Neural progenitor cell (in vitro differentiated cells): ENCODE measurements at regions not wholly inside any gene's neighbourhood (a gene's known extent, or its start where the extent isn't known, plus 50 kb on each side); places are given as distances from the start of the nearest gene placed in this dataset.

Experiments used
- DNase-seq: peaks from one replicate; pipeline ENCODE4 v3.0.0-alpha.2; 2016; ENCODE audit warnings: low spot score
- H2AFZ ChIP-seq: fragments of 200-600 bp; sonication (generic); replicated peaks from 2 replicates; pipeline ENCODE4 v1.6.1; 2016; ENCODE audit warnings: antibody characterized with exemption
- H3F3A ChIP-seq: fragments of 200-600 bp; sonication (generic); 2 replicates; pipeline ENCODE4 v1.6.1; 2016; ENCODE audit warnings: antibody characterized with exemption, low read depth
- H3K27ac ChIP-seq: fragments of 200-600 bp; sonication (generic); 2 replicates; pipeline ENCODE4 v1.5.1; 2016; ENCODE audit warnings: mild to moderate bottlenecking
- H3K27me3 ChIP-seq: fragments of 200-600 bp; sonication (generic); 2 replicates; pipeline ENCODE4 v1.6.1; 2016; ENCODE audit warnings: mild to moderate bottlenecking, moderate library complexity
- H3K36me3 ChIP-seq: fragments of 200-600 bp; sonication (generic); 2 replicates; pipeline ENCODE4 v1.5.1; 2016
- H3K4me1 ChIP-seq: fragments of 200-600 bp; sonication (generic); 2 replicates; pipeline ENCODE4 v1.6.1; 2016; ENCODE audit warnings: mixed run types
- H3K4me2 ChIP-seq: fragments of 200-600 bp; sonication (generic); 2 replicates; pipeline ENCODE4 v1.6.1; 2016
- H3K4me3 ChIP-seq: fragments of 200-600 bp; sonication (generic); 2 replicates; pipeline ENCODE4 v1.5.1; 2016
- H3K79me2 ChIP-seq: fragments of 200-600 bp; sonication (generic); 2 replicates; pipeline ENCODE4 v1.6.1; 2016; ENCODE audit warnings: low read depth
- H3K9ac ChIP-seq: fragments of 200-600 bp; sonication (generic); 2 replicates; pipeline ENCODE4 v1.6.1; 2016
- H3K9me3 ChIP-seq: fragments of 200-600 bp; sonication (generic); 2 replicates; pipeline ENCODE4 v1.5.1; 2016; ENCODE audit warnings: low read depth
- H4K20me1 ChIP-seq: fragments of 200-600 bp; sonication (generic); 2 replicates; pipeline ENCODE4 v1.6.1; 2016; ENCODE audit warnings: low read depth
- H3K27ac Mint-ChIP-seq: 3 replicates; pipeline ENCODE4 v1.8.0; 2021; ENCODE audit warnings: mixed read lengths
- H3K27me3 Mint-ChIP-seq: 2 replicates; pipeline ENCODE4 v1.8.0; 2022; ENCODE audit warnings: low read depth, mild to moderate bottlenecking, inconsistent platforms, moderate library complexity, mixed read lengths; ENCODE audit not compliant: insufficient read depth
- H3K36me3 Mint-ChIP-seq: 3 replicates; pipeline ENCODE4 v1.8.0; 2021; ENCODE audit warnings: mixed read lengths
- H3K4me1 Mint-ChIP-seq: 3 replicates; pipeline ENCODE4 v1.8.0; 2021; ENCODE audit warnings: mixed read lengths
- H3K4me3 Mint-ChIP-seq: 3 replicates; pipeline ENCODE4 v1.8.0; 2021; ENCODE audit warnings: mild to moderate bottlenecking, moderate library complexity, mixed read lengths
- H3K9me3 Mint-ChIP-seq: 3 replicates; pipeline ENCODE4 v1.8.0; 2020; ENCODE audit warnings: mixed read lengths
- CTCF ChIP-seq: fragments of 200-600 bp; sonication (generic); IDR thresholded peaks from 2 replicates; pipeline ENCODE4 v1.5.1; 2017; ENCODE audit warnings: antibody characterized with exemption, mild to moderate bottlenecking
- EZH2 ChIP-seq: fragments of 200-600 bp; sonication (generic); IDR thresholded peaks from 2 replicates; pipeline ENCODE4 v1.6.1; 2017; ENCODE audit warnings: antibody characterized with exemption, mild to moderate bottlenecking, moderate library complexity
- EZH2phosphoT487 ChIP-seq: fragments of 200-600 bp; sonication (generic); IDR thresholded peaks from 2 replicates; pipeline ENCODE4 v1.6.1; 2017; ENCODE audit warnings: antibody characterized with exemption

GRCh38 chr4:18961879-18962278, 940.3 kb upstream of the LCORL start:
- Histone ChIP-seq H3K4me1 (no peaks in the 10 kb centered on the region), H3K36me3 (no peaks in the 10 kb centered on the region), H3K27me3 (no peaks in the 10 kb centered on the region), H3K4me3 (no peak overlapping the region), H3K79me2 (no peaks in the 10 kb centered on the region), H3K9ac (no peak overlapping the region), H2AFZ (no peak overlapping the region), H3K4me2 (no peak overlapping the region), H3K9me3 (no peaks in the 10 kb centered on the region), H3K27ac (no peak overlapping the region), H4K20me1 (no peaks in the 10 kb centered on the region), H3F3A (no peaks in the 10 kb centered on the region)
- H3K27ac Mint-ChIP-seq = no peak overlapping the region
- H3K9me3 Mint-ChIP-seq = peaks cover 22% of the 10 kb centered on the region
- no peaks in the 10 kb centered on the region for H3K36me3 Mint-ChIP-seq
- no peaks in the 10 kb centered on the region for H3K4me1 Mint-ChIP-seq
- DNase-seq = no peak
- no peaks in the 10 kb centered on the region for H3K27me3 Mint-ChIP-seq
- no peak overlapping the region for H3K4me3 Mint-ChIP-seq
- TF ChIP-seq EZH2 (no peak), CTCF (no peak), EZH2phosphoT487 (no peak)

GRCh38 chr4:18961266-18961665, 939.7 kb upstream of the LCORL start:
- H3K4me3 ChIP-seq = no peak overlapping the region
- H2AFZ ChIP-seq = no peak overlapping the region
- H3K9me3 ChIP-seq = no peaks in the 10 kb centered on the region
- H3K4me2 ChIP-seq = no peak overlapping the region
- TF ChIP-seq EZH2 (no peak), EZH2phosphoT487 (no peak), CTCF (no peak)
- no peaks in the 10 kb centered on the region for H3F3A ChIP-seq
- H4K20me1 ChIP-seq = no peaks in the 10 kb centered on the region
- no peak overlapping the region for H3K27ac ChIP-seq
- H3K36me3 ChIP-seq = no peaks in the 10 kb centered on the region
- no peaks in the 10 kb centered on the region for H3K27me3 ChIP-seq
- Mint-ChIP-seq H3K9me3 (peaks cover 22% of the 10 kb centered on the region), H3K27ac (no peak overlapping the region), H3K27me3 (no peaks in the 10 kb centered on the region), H3K36me3 (no peaks in the 10 kb centered on the region), H3K4me3 (no peak overlapping the region), H3K4me1 (no peaks in the 10 kb centered on the region)
- DNase-seq = no peak
- H3K79me2 ChIP-seq = no peaks in the 10 kb centered on the region
- H3K4me1 ChIP-seq = no peaks in the 10 kb centered on the region
- H3K9ac ChIP-seq = no peak overlapping the region

- H3K9ac ChIP-seq = no peak overlapping the region
- H3K4me1 ChIP-seq = no peaks in the 10 kb centered on the region
- H3K36me3 Mint-ChIP-seq = no peaks in the 10 kb centered on the region
- no peak overlapping the region for H3K27ac Mint-ChIP-seq
- H3K27me3 ChIP-seq = no peaks in the 10 kb centered on the region
- H2AFZ ChIP-seq = no peak overlapping the region
- peaks cover 12% of the 10 kb centered on the region for H3K9me3 Mint-ChIP-seq
- no peaks in the 10 kb centered on the region for H3F3A ChIP-seq
- no peaks in the 10 kb centered on the region for H3K36me3 ChIP-seq
- no peak overlapping the region for H3K4me2 ChIP-seq
- H4K20me1 ChIP-seq = no peaks in the 10 kb centered on the region
- TF ChIP-seq CTCF (no peak), EZH2 (no peak), EZH2phosphoT487 (no peak)
- no peak for DNase-seq
- no peaks in the 10 kb centered on the region for H3K27me3 Mint-ChIP-seq
- no peaks in the 10 kb centered on the region for H3K79me2 ChIP-seq
- no peak overlapping the region for H3K4me3 ChIP-seq
- H3K9me3 ChIP-seq = no peaks in the 10 kb centered on the region
- H3K4me3 Mint-ChIP-seq = no peak overlapping the region
- no peaks in the 10 kb centered on the region for H3K4me1 Mint-ChIP-seq
- no peak overlapping the region for H3K27ac ChIP-seq
Observed at GRCh38 chr4:18957716-18958115, 936.2 kb upstream of the LCORL start.

GRCh38 chr4:18954538-18954937, 933.0 kb upstream of the LCORL start:
- H3K36me3 Mint-ChIP-seq = no peaks in the 10 kb centered on the region
- H3K4me3 ChIP-seq = no peak overlapping the region
- H3K4me3 Mint-ChIP-seq = no peak overlapping the region
- H3K9ac ChIP-seq = no peak overlapping the region
- DNase-seq = no peak
- H3K79me2 ChIP-seq = no peaks in the 10 kb centered on the region
- H3K36me3 ChIP-seq = no peaks in the 10 kb centered on the region
- H3K4me1 ChIP-seq = no peaks in the 10 kb centered on the region
- H3K27ac ChIP-seq = no peak overlapping the region
- peaks cover 2% of the 10 kb centered on the region for H3K9me3 Mint-ChIP-seq
- H3K4me1 Mint-ChIP-seq = no peaks in the 10 kb centered on the region
- no peaks in the 10 kb centered on the region for H3K9me3 ChIP-seq
- no peaks in the 10 kb centered on the region for H3K27me3 Mint-ChIP-seq
- no peak overlapping the region for H2AFZ ChIP-seq
- no peaks in the 10 kb centered on the region for H3K27me3 ChIP-seq
- no peak overlapping the region for H3K27ac Mint-ChIP-seq
- H3K4me2 ChIP-seq = no peak overlapping the region
- H4K20me1 ChIP-seq = no peaks in the 10 kb centered on the region
- no peaks in the 10 kb centered on the region for H3F3A ChIP-seq
- TF ChIP-seq EZH2 = no peak
- no peak for TF ChIP-seq CTCF
- no peak for TF ChIP-seq EZH2phosphoT487
